Hepatocyte (in vitro differentiated cells): ENCODE measurements at regions not wholly inside any gene's neighbourhood (a gene's known extent, or its start where the extent isn't known, plus 50 kb on each side); places are given as distances from the start of the nearest gene placed in this dataset.
A peak's percentile ranks its signal among the peaks of the same experiment; 100 is the strongest.

Experiments used
- DNase-seq: peaks from one replicate; pipeline ENCODE4 v3.0.0-alpha.2; 2016; ENCODE audit warnings: low spot score
- H2AFZ ChIP-seq: fragments of 200-600 bp; sonication (generic); 2 replicates; pipeline ENCODE4 v1.6.0; 2016; ENCODE audit warnings: antibody characterized with exemption, mild to moderate bottlenecking
- H3K27ac ChIP-seq: fragments of 200-600 bp; sonication (generic); 2 replicates; pipeline ENCODE4 v1.5.1; 2016; ENCODE audit warnings: mild to moderate bottlenecking
- H3K27me3 ChIP-seq: fragments of 200-600 bp; sonication (generic); 2 replicates; pipeline ENCODE4 v1.6.1; 2016
- H3K36me3 ChIP-seq: fragments of 200-600 bp; sonication (generic); replicated peaks from 2 replicates; pipeline ENCODE4 v1.5.1; 2016; ENCODE audit warnings: low read depth; ENCODE audit not compliant: insufficient read depth
- H3K4me1 ChIP-seq: fragments of 200-600 bp; sonication (generic); 2 replicates; pipeline ENCODE4 v1.5.1; 2016; ENCODE audit warnings: mild to moderate bottlenecking, moderate library complexity; ENCODE audit not compliant: insufficient read depth
- H3K4me2 ChIP-seq: fragments of 200-600 bp; sonication (generic); 2 replicates; pipeline ENCODE4 v1.6.0; 2016
- H3K4me3 ChIP-seq: fragments of 200-600 bp; sonication (generic); 2 replicates; pipeline ENCODE4 v1.5.1; 2016; ENCODE audit warnings: mild to moderate bottlenecking
- H3K79me2 ChIP-seq: fragments of 200-600 bp; sonication (generic); 2 replicates; pipeline ENCODE4 v1.6.0; 2017; ENCODE audit warnings: mild to moderate bottlenecking
- H3K9me2 ChIP-seq: fragments of 200-600 bp; sonication (generic); replicated peaks from 2 replicates; pipeline ENCODE4 v1.6.0; 2017; ENCODE audit warnings: mild to moderate bottlenecking; ENCODE audit not compliant: insufficient read depth
- H3K9me3 ChIP-seq: fragments of 200-600 bp; sonication (generic); 2 replicates; pipeline ENCODE4 v1.5.1; 2016; ENCODE audit warnings: low read depth, mild to moderate bottlenecking
- H4K20me1 ChIP-seq: fragments of 200-600 bp; sonication (generic); 2 replicates; pipeline ENCODE4 v1.6.0; 2016; ENCODE audit warnings: mild to moderate bottlenecking; ENCODE audit not compliant: insufficient read depth, poor library complexity, severe bottlenecking
- EZH2 ChIP-seq: fragments of 200-600 bp; sonication (generic); IDR thresholded peaks from 2 replicates; pipeline ENCODE4 v1.6.1; 2016; ENCODE audit warnings: antibody characterized with exemption, mild to moderate bottlenecking, borderline replicate concordance
- EZH2phosphoT487 ChIP-seq: fragments of 200-600 bp; sonication (generic); IDR thresholded peaks from one replicate; pipeline ENCODE4 v1.6.1; 2018; ENCODE audit warnings: antibody characterized with exemption, mild to moderate bottlenecking, low read depth, moderate library complexity; ENCODE audit not compliant: unreplicated experiment, severe bottlenecking
- WGBS: methylation state at CpG from one replicate; pipeline ENCODE4 v1.1.6; 2016; ENCODE audit warnings: low lambda C conversion rate; ENCODE audit errors: missing lambda C conversion rate; 5-methylcytosine and 5-hydroxymethylcytosine counted together
- TF ChIP-seq, protein P1 (sequence below): fragments of 200-600 bp; sonication (generic); IDR thresholded peaks from 2 replicates; pipeline ENCODE4 v1.5.1; 2016; ENCODE audit warnings: antibody characterized with exemption, mild to moderate bottlenecking; ENCODE audit not compliant: poor library complexity

DNA sequence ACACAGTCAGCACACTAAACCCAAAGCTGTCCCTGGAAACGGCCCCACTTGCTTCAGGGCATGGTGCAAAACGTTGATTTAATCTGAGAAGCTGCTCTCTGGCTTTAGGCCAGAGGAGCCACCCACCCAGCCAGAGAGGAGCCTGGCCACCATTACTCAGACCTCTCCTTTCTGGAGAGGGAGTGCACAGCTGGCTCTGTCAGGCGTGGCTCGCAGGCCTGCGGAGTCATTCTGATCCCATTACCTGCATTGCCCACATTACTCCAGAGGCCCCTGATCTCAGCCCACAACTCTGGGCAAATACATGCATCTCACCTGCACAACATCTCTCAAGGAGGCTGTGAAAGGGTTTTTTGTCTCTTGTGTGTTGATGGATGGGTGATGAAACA lies 370.0 kb upstream of the IGFBP3 start:
- H2AFZ ChIP-seq, result no peak overlapping the region
- whole genome bisulfite sequencing, result 54% methylated on average over 5 of the region's 5 CpGs
- H3K9me3 ChIP-seq, result no peaks in the 10 kb centered on the region
- H3K4me1 ChIP-seq, result peaks cover 22% of the 10 kb centered on the region
- peak overlapping the region; percentile 13 for H3K4me2 ChIP-seq
- no peaks in the 10 kb centered on the region for H3K9me2 ChIP-seq
- no peaks in the 10 kb centered on the region for H3K79me2 ChIP-seq
- H3K36me3 ChIP-seq, result no peaks in the 10 kb centered on the region
- H3K27ac ChIP-seq, result peak overlapping the region; percentile 80
- TF ChIP-seq, protein P1, sequence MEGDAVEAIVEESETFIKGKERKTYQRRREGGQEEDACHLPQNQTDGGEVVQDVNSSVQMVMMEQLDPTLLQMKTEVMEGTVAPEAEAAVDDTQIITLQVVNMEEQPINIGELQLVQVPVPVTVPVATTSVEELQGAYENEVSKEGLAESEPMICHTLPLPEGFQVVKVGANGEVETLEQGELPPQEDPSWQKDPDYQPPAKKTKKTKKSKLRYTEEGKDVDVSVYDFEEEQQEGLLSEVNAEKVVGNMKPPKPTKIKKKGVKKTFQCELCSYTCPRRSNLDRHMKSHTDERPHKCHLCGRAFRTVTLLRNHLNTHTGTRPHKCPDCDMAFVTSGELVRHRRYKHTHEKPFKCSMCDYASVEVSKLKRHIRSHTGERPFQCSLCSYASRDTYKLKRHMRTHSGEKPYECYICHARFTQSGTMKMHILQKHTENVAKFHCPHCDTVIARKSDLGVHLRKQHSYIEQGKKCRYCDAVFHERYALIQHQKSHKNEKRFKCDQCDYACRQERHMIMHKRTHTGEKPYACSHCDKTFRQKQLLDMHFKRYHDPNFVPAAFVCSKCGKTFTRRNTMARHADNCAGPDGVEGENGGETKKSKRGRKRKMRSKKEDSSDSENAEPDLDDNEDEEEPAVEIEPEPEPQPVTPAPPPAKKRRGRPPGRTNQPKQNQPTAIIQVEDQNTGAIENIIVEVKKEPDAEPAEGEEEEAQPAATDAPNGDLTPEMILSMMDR, result no peak
- no peak for TF ChIP-seq EZH2
- no peak for TF ChIP-seq EZH2phosphoT487
- H4K20me1 ChIP-seq, result no peaks in the 10 kb centered on the region
- H3K27me3 ChIP-seq, result no peaks in the 10 kb centered on the region
- no peak overlapping the region for H3K4me3 ChIP-seq
- DNase-seq, result peak; percentile 45

DNA sequence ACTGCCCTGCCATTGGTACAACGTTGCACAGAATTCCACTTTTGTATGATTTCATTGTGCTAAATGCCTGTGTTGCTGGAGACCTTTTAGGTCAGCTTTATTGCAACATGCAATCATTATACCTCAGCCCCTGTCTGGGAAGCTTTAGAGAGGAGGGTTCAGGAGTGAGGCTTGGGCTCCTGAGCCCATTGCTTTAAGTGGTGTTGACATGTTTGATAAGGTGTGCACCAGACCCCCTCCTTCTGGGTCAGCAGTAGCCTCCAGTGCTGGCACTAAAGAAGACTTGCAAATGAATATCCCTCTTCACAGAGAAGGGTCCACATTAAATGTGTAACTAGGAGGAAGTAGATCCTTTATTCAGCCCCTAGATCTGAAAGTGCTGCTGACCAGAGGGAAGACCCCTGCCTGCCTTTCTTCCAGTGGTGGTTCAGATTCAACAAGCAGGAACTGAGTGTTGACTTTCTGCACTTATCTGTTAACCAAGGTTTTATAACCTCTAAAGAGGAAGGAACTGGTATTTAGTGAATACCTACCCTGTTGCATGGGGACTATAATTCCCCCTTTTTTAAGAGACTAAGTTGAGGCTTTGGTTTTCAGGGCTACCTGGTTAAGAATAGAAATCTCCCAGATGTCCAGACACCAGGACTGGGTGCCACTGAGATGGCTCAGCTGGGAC lies 369.4 kb upstream of the IGFBP3 start:
- TF ChIP-seq EZH2phosphoT487 (no peak), EZH2 (no peak)
- TF ChIP-seq, protein P1, result no peak
- no peaks in the 10 kb centered on the region for H3K27me3 ChIP-seq
- peak overlapping the region; percentile 13 for H3K4me2 ChIP-seq
- no peaks in the 10 kb centered on the region for H4K20me1 ChIP-seq
- H3K4me3 ChIP-seq, result no peak overlapping the region
- no peaks in the 10 kb centered on the region for H3K36me3 ChIP-seq
- H3K4me1 ChIP-seq, result peaks cover 22% of the 10 kb centered on the region
- no peaks in the 10 kb centered on the region for H3K9me3 ChIP-seq
- DNase-seq, result no peak
- WGBS, result 28% methylated on average over 1 of the region's 1 CpG
- H3K79me2 ChIP-seq, result no peaks in the 10 kb centered on the region
- H3K27ac ChIP-seq, result peak overlapping the region; percentile 80
- H3K9me2 ChIP-seq, result no peaks in the 10 kb centered on the region
- no peak overlapping the region for H2AFZ ChIP-seq

DNA sequence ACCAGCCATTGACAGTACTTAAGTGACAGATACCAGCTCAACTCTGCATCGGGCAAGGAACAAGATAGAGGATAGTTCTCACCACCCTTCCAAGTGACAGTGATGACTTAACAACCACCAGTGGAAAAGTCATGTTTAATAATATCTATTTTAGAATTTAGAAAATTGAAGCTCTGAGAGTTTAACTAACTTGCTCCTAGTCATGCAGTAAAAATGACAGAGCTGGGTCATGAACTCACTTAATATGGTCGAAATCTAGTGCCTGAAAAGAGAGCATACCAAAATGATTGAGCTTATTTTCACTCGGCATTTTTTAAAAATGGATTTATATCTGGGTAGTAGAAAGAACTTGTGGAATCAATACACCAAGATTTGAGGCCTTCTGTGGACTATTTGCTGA lies 367.8 kb upstream of the IGFBP3 start:
- no peak overlapping the region for H3K27ac ChIP-seq
- no peak overlapping the region for H3K4me3 ChIP-seq
- WGBS, result 84% methylated on average over 3 of the region's 3 CpGs
- no peaks in the 10 kb centered on the region for H3K27me3 ChIP-seq
- H4K20me1 ChIP-seq, result no peaks in the 10 kb centered on the region
- no peak overlapping the region for H2AFZ ChIP-seq
- H3K9me2 ChIP-seq, result no peaks in the 10 kb centered on the region
- H3K36me3 ChIP-seq, result no peaks in the 10 kb centered on the region
- H3K4me1 ChIP-seq, result peaks cover 22% of the 10 kb centered on the region
- no peak overlapping the region for H3K4me2 ChIP-seq
- no peak for DNase-seq
- H3K79me2 ChIP-seq, result no peaks in the 10 kb centered on the region
- TF ChIP-seq EZH2 (no peak), EZH2phosphoT487 (no peak)
- TF ChIP-seq, protein P1, result no peak
- H3K9me3 ChIP-seq, result no peaks in the 10 kb centered on the region
